OCI-LY1 (cell line): ENCODE measurements at regions not wholly inside any gene's neighbourhood (a gene's known extent, or its start where the extent isn't known, plus 50 kb on each side); places are given as distances from the start of the nearest gene placed in this dataset.

Experiments used
- CTCF ChIP-seq: fragments of 200-600 bp; sonication (generic), shearing (Covaris generic); IDR thresholded peaks from 2 replicates; pipeline ENCODE4 v1.5.1; 2017; ENCODE audit warnings: mild to moderate bottlenecking, antibody characterized with exemption, low read length, moderate library complexity, mixed read lengths
- EZH2 ChIP-seq: fragments of 200-600 bp; sonication (generic), shearing (Covaris generic); IDR thresholded peaks from 2 replicates; pipeline ENCODE4 v1.8.0; 2017; ENCODE audit warnings: borderline replicate concordance, mixed run types, mild to moderate bottlenecking, antibody characterized with exemption, low read length, moderate library complexity, mixed read lengths

DNA sequence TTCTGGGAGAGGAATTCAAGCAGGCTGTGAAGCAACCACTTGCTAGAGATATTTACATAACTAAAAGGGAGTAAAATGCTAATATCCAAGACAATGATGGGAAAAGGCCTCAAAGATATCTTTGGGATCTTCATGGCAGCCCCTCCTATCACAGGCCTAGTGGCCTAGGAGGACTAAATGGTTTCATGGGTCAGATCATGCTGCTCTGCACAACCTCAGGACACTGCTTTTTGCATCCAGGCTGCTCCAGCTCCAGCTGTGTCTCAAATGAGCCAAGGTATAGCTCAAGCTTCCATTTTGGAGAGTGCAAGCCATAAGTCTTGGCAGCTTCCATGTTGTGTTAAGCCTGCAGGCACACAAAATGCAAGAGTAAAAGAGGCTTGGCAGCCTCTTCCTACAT lies 195.6 kb upstream of the SSTR1 start:
- no peak for TF ChIP-seq CTCF
- TF ChIP-seq EZH2 = no peak
